Panc1 (cell line): ENCODE measurements at regions not wholly inside any gene's neighbourhood (a gene's known extent, or its start where the extent isn't known, plus 50 kb on each side); places are given as distances from the start of the nearest gene placed in this dataset.

ENCODE experiments used
- ATAC-seq: fragments of 200-7000 bp; cut with Tn5 transposase; 2 replicates; pipeline ENCODE4 v1.9.1; 2020; ENCODE audit warnings: mild to moderate bottlenecking, moderate library complexity
- BruUV-seq: library from RNA; stranded (reverse); fragments of 400-500 nt; replicated peaks from 2 replicates; lab custom pipeline; 2021; lab: Mats Ljungman, UMichigan
- CTCF ChIA-PET: fragments of 300-600 bp; sonication (Branson Sonifier 250); formaldehyde crosslinking; loops from one replicate; lab custom pipeline; 2022; ENCODE audit warnings: antibody characterized with exemption; lab: Charles Lee
- POLR2A ChIA-PET: fragments of 300-600 bp; sonication (Branson Sonifier 250); formaldehyde crosslinking; loops from one replicate; lab custom pipeline; 2022; ENCODE audit warnings: antibody characterized with exemption; lab: Charles Lee
- DNase-seq: peaks from one replicate; pipeline ENCODE4 v3.0.0-alpha.2; 2010; ENCODE audit warnings: low read depth, low spot score
- H3K27ac ChIP-seq: 2 replicates; pipeline ENCODE4 v1.5.1; 2011; ENCODE audit warnings: mild to moderate bottlenecking, low read length, inconsistent platforms
- H3K27me3 ChIP-seq: fragments of 200-500 bp; sonication (Bioruptor generic); 2 replicates; pipeline ENCODE4 v1.6.0; 2014; ENCODE audit warnings: low read length, inconsistent platforms; ENCODE audit not compliant: control insufficient read depth, insufficient read depth
- H3K36me3 ChIP-seq: fragments of 200-500 bp; sonication (Bioruptor generic); 2 replicates; pipeline ENCODE4 v1.5.1; 2014; ENCODE audit warnings: inconsistent platforms, mild to moderate bottlenecking, low read length, moderate library complexity; ENCODE audit not compliant: control insufficient read depth, insufficient read depth
- H3K4me1 ChIP-seq: 2 replicates; pipeline ENCODE4 v1.5.1; 2011; ENCODE audit warnings: inconsistent platforms, mild to moderate bottlenecking, low read length, moderate library complexity; ENCODE audit not compliant: control insufficient read depth, insufficient read depth
- H3K4me3 ChIP-seq, 2 experiments: 2 replicates each; pipeline ENCODE4 v1.5.1; 2011 to 2012; ENCODE audit warnings: low read depth in 2 of 2, low read length in 2 of 2, mild to moderate bottlenecking in 2 of 2, inconsistent platforms in 1 of 2, moderate library complexity in 1 of 2
- H3K9me3 ChIP-seq: fragments of 200-500 bp; sonication (Bioruptor generic); 2 replicates; pipeline ENCODE4 v1.5.1; 2014; ENCODE audit warnings: low read depth, mild to moderate bottlenecking, inconsistent platforms, low read length, moderate library complexity; ENCODE audit not compliant: control insufficient read depth, insufficient read depth
- CTCF ChIP-seq: fragments of 450-650 bp; IDR thresholded peaks from 2 replicates; pipeline ENCODE4 v1.5.1; 2017; ENCODE audit warnings: mild to moderate bottlenecking
- POLR2AphosphoS5 ChIP-seq: IDR thresholded peaks from 2 replicates; pipeline ENCODE4 v1.6.1; 2012; ENCODE audit warnings: mild to moderate bottlenecking, low read depth, low read length, moderate library complexity
- REST ChIP-seq, 2 experiments: IDR thresholded peaks; 2 replicates each; pipeline ENCODE4 v1.6.1; 2011 to 2012; ENCODE audit warnings: low read depth in 2 of 2, control low read depth in 1 of 2, low read length in 1 of 2, mild to moderate bottlenecking in 1 of 2, moderate library complexity in 1 of 2; ENCODE audit not compliant: insufficient read depth in 1 of 2
- SIN3A ChIP-seq: IDR thresholded peaks from 2 replicates; pipeline ENCODE4 v1.6.1; 2012; ENCODE audit warnings: low read depth, mild to moderate bottlenecking, low read length, moderate library complexity, borderline replicate concordance; ENCODE audit not compliant: insufficient read depth
- TCF7L2 ChIP-seq: IDR thresholded peaks from 2 replicates; pipeline ENCODE4 v1.6.1; 2011; ENCODE audit warnings: mild to moderate bottlenecking, low read depth, low read length, inconsistent platforms
- in situ Hi-C: cut with HindIII; loops from 2 replicates; pipeline ENCODE4 v1.10.0; 2016; ENCODE audit warnings: low sequenced_read_pairs, low pct_unique_long_range_greater_than_20kb
- intact Hi-C: fragments of 100-400 bp; cut with micrococcal nuclease; formaldehyde crosslinking; loops from one replicate; pipeline ENCODE4 v1.10.0; 2022; ENCODE audit not compliant: unreplicated experiment

GRCh38 chr10:123375738-123376137 lies 221.5 kb downstream of the BUB3 start:
- DNase-seq, result no peak
- Histone ChIP-seq H3K27me3 (no peaks in the 10 kb centered on the region), H3K36me3 (no peaks in the 10 kb centered on the region), H3K4me3 (no peak overlapping the region), H3K4me1 (no peaks in the 10 kb centered on the region), H3K9me3 (no peaks in the 10 kb centered on the region), H3K27ac (no peak overlapping the region)
- intact Hi-C loops, result no loop called here
- no peak for ATAC-seq
- POLR2A ChIA-PET, result no interaction called here
- CTCF ChIA-PET, result interaction anchor here (1.1 kb wide), 1 partner anchor 333 kb away, joined by 3 read pairs; no protein-coding TSS in a partner anchor
- no peak for TF ChIP-seq CTCF
- no peak for TF ChIP-seq REST (IDR thresholded peaks at IDR 0.05; ENCODE audit: insufficient read depth in 1 of 2, low read depth in 2 of 2, low read length in 1 of 2)
- TF ChIP-seq TCF7L2, result no peak
- no peak for TF ChIP-seq SIN3A
- TF ChIP-seq POLR2AphosphoS5, result no peak
- in situ Hi-C loops, result no loop called here
- no TSS peak for BruUV-seq

GRCh38 chr10:123377883-123378282 lies 223.7 kb downstream of the BUB3 start:
- no peaks in the 10 kb centered on the region for H3K36me3 ChIP-seq
- H3K27ac ChIP-seq, result no peak overlapping the region
- no peaks in the 10 kb centered on the region for H3K27me3 ChIP-seq
- ATAC-seq (no peak), DNase-seq (peak; percentile 17)
- ChIA-PET POLR2A (no interaction called here), CTCF (interaction anchor here (1.4 kb wide), 1 partner anchor 335 kb away, joined by 3 read pairs; no protein-coding TSS in a partner anchor)
- intact Hi-C loops, result no loop called here
- TF ChIP-seq CTCF, result no peak
- no peak for TF ChIP-seq POLR2AphosphoS5
- no peak for TF ChIP-seq REST (IDR thresholded peaks at IDR 0.05; ENCODE audit: insufficient read depth in 1 of 2, low read depth in 2 of 2, low read length in 1 of 2)
- TF ChIP-seq TCF7L2, result no peak
- TF ChIP-seq SIN3A, result no peak
- no peak overlapping the region for H3K4me3 ChIP-seq
- BruUV-seq, result no TSS peak
- H3K9me3 ChIP-seq, result no peaks in the 10 kb centered on the region
- in situ Hi-C loops, result no loop called here
- no peaks in the 10 kb centered on the region for H3K4me1 ChIP-seq
